Endothelial cell of umbilical vein (primary cell): ENCODE measurements at regions not wholly inside any gene's neighbourhood (a gene's known extent, or its start where the extent isn't known, plus 50 kb on each side); places are given as distances from the start of the nearest gene placed in this dataset.

Source experiments
- BruUV-seq: library from RNA; stranded (reverse); fragments of 400-500 nt; replicated peaks from 2 replicates; lab custom pipeline; 2021; lab: Mats Ljungman, UMichigan
- CTCF ChIA-PET: fragments of 300-600, 350-600 bp; sonication (Branson Sonifier 250); formaldehyde crosslinking; loops from one replicate; lab custom pipeline; 2021; ENCODE audit warnings: antibody characterized with exemption, inconsistent platforms; lab: Charles Lee
- POLR2A ChIA-PET: fragments of 300-600, 350-600 bp; sonication (Branson Sonifier 250); formaldehyde crosslinking; loops from one replicate; lab custom pipeline; 2021; ENCODE audit warnings: antibody characterized with exemption, inconsistent platforms; lab: Charles Lee
- DNase-seq: peaks from one replicate; pipeline ENCODE4 v3.0.0-alpha.2; 2011; ENCODE audit warnings: low read depth, low spot score
- FAIRE-seq: peaks from 2 replicates; lab custom pipeline; 2011; peaks lifted over from hg19 to GRCh38; lab: Jason Lieb, UNC
- H2AFZ ChIP-seq: 2 replicates; pipeline ENCODE4 v1.6.0; 2012; ENCODE audit warnings: low read depth, low read length, control low read depth, inconsistent platforms
- H3K27ac ChIP-seq: 2 replicates; pipeline ENCODE4 v1.5.1; 2011; ENCODE audit warnings: low read depth, mild to moderate bottlenecking, control low read depth, low read length, moderate library complexity; ENCODE audit not compliant: insufficient read depth
- H3K27me3 ChIP-seq, 2 experiments: 2 replicates each; pipeline versions ENCODE4 v1.6.0 to v1.6.1; 2011; ENCODE audit warnings: low read length in 2 of 2, mixed read lengths in 1 of 2; ENCODE audit not compliant: control insufficient read depth in 2 of 2, insufficient read depth in 2 of 2
- H3K36me3 ChIP-seq, 2 experiments: 2 replicates in 1 of 2; 3 replicates in 1 of 2; pipeline ENCODE4 v1.5.1; 2011; ENCODE audit warnings: low read length in 2 of 2, mild to moderate bottlenecking in 1 of 2, moderate library complexity in 1 of 2; ENCODE audit not compliant: control insufficient read depth in 2 of 2, insufficient read depth in 2 of 2; ENCODE audit errors: extremely low read depth in 1 of 2
- H3K4me1 ChIP-seq: 3 replicates; pipeline ENCODE4 v1.5.1; 2011; ENCODE audit warnings: mild to moderate bottlenecking, low read length; ENCODE audit not compliant: control insufficient read depth, insufficient read depth; ENCODE audit errors: extremely low read depth
- H3K4me2 ChIP-seq: 2 replicates; pipeline ENCODE4 v1.6.1; 2011; ENCODE audit warnings: low read length, control low read depth, mixed read lengths; ENCODE audit not compliant: insufficient read depth
- H3K4me3 ChIP-seq, 3 experiments: fragments of 200-600 bp in 1 of 3; sonication (generic), shearing (Covaris generic) in 1 of 3; replicated peaks in 1 of 3; 2 replicates each; pipeline ENCODE4 v1.5.1; 2011 to 2016; ENCODE audit warnings: control low read depth in 3 of 3, low read length in 3 of 3, mild to moderate bottlenecking in 2 of 3, inconsistent platforms in 1 of 3, low read depth in 1 of 3, moderate library complexity in 1 of 3; ENCODE audit not compliant: insufficient read depth in 1 of 3
- H3K79me2 ChIP-seq: 2 replicates; pipeline ENCODE4 v1.6.0; 2012; ENCODE audit warnings: low read length, inconsistent platforms; ENCODE audit not compliant: control insufficient read depth, insufficient read depth
- H3K9ac ChIP-seq: replicated peaks from 2 replicates; pipeline ENCODE3; 2011; ENCODE audit warnings: low read length, control low read depth; ENCODE audit not compliant: insufficient read depth; ENCODE audit errors: extremely low read depth
- H3K9me1 ChIP-seq: replicated peaks from 3 replicates; pipeline ENCODE4 v1.6.0; 2011; ENCODE audit warnings: mild to moderate bottlenecking, low read length; ENCODE audit not compliant: control insufficient read depth, insufficient read depth; ENCODE audit errors: extremely low read depth
- H3K9me3 ChIP-seq: replicated peaks from 2 replicates; pipeline ENCODE4 v1.5.1; 2012; ENCODE audit warnings: low read length, inconsistent platforms; ENCODE audit not compliant: control insufficient read depth, insufficient read depth
- H4K20me1 ChIP-seq: replicated peaks from 2 replicates; pipeline ENCODE3; 2011; ENCODE audit warnings: mild to moderate bottlenecking, low read length; ENCODE audit not compliant: control insufficient read depth, insufficient read depth; ENCODE audit errors: extremely low read depth
- EZH2 ChIP-seq: IDR thresholded peaks from 2 replicates; pipeline ENCODE4 v1.6.1; 2012; ENCODE audit warnings: borderline replicate concordance, low read depth, mild to moderate bottlenecking, moderate library complexity, low read length, inconsistent platforms; ENCODE audit not compliant: severe bottlenecking
- FOS ChIP-seq: IDR thresholded peaks from 2 replicates; pipeline ENCODE4 v1.6.1; 2011; ENCODE audit warnings: mild to moderate bottlenecking, low read length, moderate library complexity, borderline replicate concordance; ENCODE audit not compliant: insufficient read depth
- GATA2 ChIP-seq: IDR thresholded peaks from 2 replicates; pipeline ENCODE4 v1.7.0; 2011; ENCODE audit warnings: low read depth, mild to moderate bottlenecking, moderate library complexity, mixed read lengths, low read length; ENCODE audit not compliant: insufficient read length, insufficient read depth
- JUN ChIP-seq: IDR thresholded peaks from 2 replicates; pipeline ENCODE4 v1.6.1; 2011; ENCODE audit warnings: borderline replicate concordance, low read depth; ENCODE audit not compliant: insufficient read length, insufficient read depth
- MYC ChIP-seq: IDR thresholded peaks from one replicate; pipeline ENCODE4 v1.6.1; 2011; ENCODE audit warnings: mild to moderate bottlenecking, low read depth, low read length
- POLR2A ChIP-seq: IDR thresholded peaks from 2 replicates; pipeline ENCODE4 v1.6.1; 2012; ENCODE audit warnings: low read depth, mild to moderate bottlenecking, control low read depth, low read length
- POLR2AphosphoS5 ChIP-seq: IDR thresholded peaks from 2 replicates; pipeline ENCODE4 v1.6.1; 2012; ENCODE audit warnings: low read depth, mild to moderate bottlenecking, control low read depth, low read length, moderate library complexity; ENCODE audit not compliant: insufficient read depth
- dilution Hi-C: fragments of 300-500 bp; cut with MboI; formaldehyde crosslinking; loops from one replicate; pipeline ENCODE4 v1.15.0; 2019; ENCODE audit warnings: low sequenced_read_pairs; ENCODE audit not compliant: extremely low pct_ligation_motif_present
- intact Hi-C: fragments of 100-400 bp; cut with micrococcal nuclease; formaldehyde crosslinking; loops from one replicate; pipeline ENCODE4 v1.10.0; 2022
- TF ChIP-seq, protein P1 (sequence below): IDR thresholded peaks from 2 replicates; pipeline ENCODE4 v1.6.1; 2011; ENCODE audit not compliant: insufficient read depth, insufficient read length
- TF ChIP-seq, protein P2 (sequence below), 2 donors: IDR thresholded peaks; 1 replicate in 1 of 2; 2 replicates in 1 of 2; pipeline ENCODE4 v1.5.1; 2011; ENCODE audit warnings: low read length in 2 of 2, mild to moderate bottlenecking in 2 of 2, moderate library complexity in 2 of 2, control low read depth in 1 of 2, inconsistent platforms in 1 of 2, low read depth in 1 of 2; ENCODE audit not compliant: insufficient read depth in 1 of 2; ENCODE audit errors: extremely low read depth in 1 of 2

DNA sequence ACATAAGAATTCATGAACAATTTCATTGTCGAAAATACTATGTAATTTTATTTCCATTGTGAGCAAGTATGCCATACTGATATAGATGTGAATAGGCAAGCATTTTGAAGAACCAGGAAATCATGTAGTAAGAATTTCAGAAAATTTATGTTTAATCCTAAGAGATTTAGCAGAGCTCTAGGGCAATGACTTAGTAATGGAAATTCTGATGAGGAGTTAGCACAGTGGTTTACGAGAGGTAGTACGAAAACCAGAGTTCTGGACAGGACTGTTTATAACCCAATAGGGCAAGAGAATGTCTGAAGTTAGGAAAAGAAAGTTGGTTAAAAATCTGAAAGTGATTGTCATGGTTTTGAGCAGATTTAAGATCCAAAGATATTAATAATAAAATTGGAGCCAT, 439.6 kb upstream of the DEPDC1 start:
- no peaks in the 10 kb centered on the region for H3K36me3 ChIP-seq
- no peak overlapping the region for H3K4me2 ChIP-seq
- TF ChIP-seq EZH2 (no peak), JUN (no peak), FOS (no peak), POLR2AphosphoS5 (no peak), GATA2 (no peak), POLR2A (no peak), MYC (no peak)
- TF ChIP-seq, protein P1, sequence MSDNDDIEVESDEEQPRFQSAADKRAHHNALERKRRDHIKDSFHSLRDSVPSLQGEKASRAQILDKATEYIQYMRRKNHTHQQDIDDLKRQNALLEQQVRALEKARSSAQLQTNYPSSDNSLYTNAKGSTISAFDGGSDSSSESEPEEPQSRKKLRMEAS = no peak
- TF ChIP-seq, protein P2, sequence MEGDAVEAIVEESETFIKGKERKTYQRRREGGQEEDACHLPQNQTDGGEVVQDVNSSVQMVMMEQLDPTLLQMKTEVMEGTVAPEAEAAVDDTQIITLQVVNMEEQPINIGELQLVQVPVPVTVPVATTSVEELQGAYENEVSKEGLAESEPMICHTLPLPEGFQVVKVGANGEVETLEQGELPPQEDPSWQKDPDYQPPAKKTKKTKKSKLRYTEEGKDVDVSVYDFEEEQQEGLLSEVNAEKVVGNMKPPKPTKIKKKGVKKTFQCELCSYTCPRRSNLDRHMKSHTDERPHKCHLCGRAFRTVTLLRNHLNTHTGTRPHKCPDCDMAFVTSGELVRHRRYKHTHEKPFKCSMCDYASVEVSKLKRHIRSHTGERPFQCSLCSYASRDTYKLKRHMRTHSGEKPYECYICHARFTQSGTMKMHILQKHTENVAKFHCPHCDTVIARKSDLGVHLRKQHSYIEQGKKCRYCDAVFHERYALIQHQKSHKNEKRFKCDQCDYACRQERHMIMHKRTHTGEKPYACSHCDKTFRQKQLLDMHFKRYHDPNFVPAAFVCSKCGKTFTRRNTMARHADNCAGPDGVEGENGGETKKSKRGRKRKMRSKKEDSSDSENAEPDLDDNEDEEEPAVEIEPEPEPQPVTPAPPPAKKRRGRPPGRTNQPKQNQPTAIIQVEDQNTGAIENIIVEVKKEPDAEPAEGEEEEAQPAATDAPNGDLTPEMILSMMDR (IDR thresholded peaks at IDR 0.05; ENCODE audit: extremely low read depth in 1 of 2, insufficient read depth in 1 of 2, low read depth in 1 of 2, low read length in 2 of 2) = no peak
- H3K4me1 ChIP-seq = no peaks in the 10 kb centered on the region
- H3K9me1 ChIP-seq = no peaks in the 10 kb centered on the region
- CTCF ChIA-PET = no interaction called here
- H3K9me3 ChIP-seq = no peaks in the 10 kb centered on the region
- H3K4me3 ChIP-seq = no peak overlapping the region
- no peak for DNase-seq
- POLR2A ChIA-PET = no interaction called here
- intact Hi-C loops = no loop called here
- no peak for FAIRE-seq
- no peak overlapping the region for H3K27ac ChIP-seq
- H3K9ac ChIP-seq = no peak overlapping the region
- BruUV-seq = no TSS peak
- no peaks in the 10 kb centered on the region for H3K27me3 ChIP-seq
- no peaks in the 10 kb centered on the region for H3K79me2 ChIP-seq
- dilution Hi-C loops = no loop called here
- H4K20me1 ChIP-seq = no peaks in the 10 kb centered on the region
- H2AFZ ChIP-seq = no peak overlapping the region
